Body of pancreas (tissue), 4 donors: ENCODE measurements at regions not wholly inside any gene's neighbourhood (a gene's known extent, or its start where the extent isn't known, plus 50 kb on each side); places are given as distances from the start of the nearest gene placed in this dataset.
"Not testable (repeated sequence)": the region's sequence is repeated elsewhere in the genome, so short reads cannot be mapped to it uniquely, and the experiment has no call there.

ENCODE experiments used
- ATAC-seq: fragments of 150-250 bp; one replicate; pipeline ENCODE4 v1.9.1; 2016
- DNase-seq, 4 donors: peaks; one replicate each; pipeline ENCODE4 v3.0.0-alpha.2; 2019
- H3K27ac ChIP-seq, 4 donors: fragments of 200-600 bp; sonication (generic); 1 replicate in 3 of 4; 2 replicates in 1 of 4; pipeline versions ENCODE4 v1.5.1 to v1.6.1; 2016 to 2019; ENCODE audit warnings: mild to moderate bottlenecking in 1 of 4, mixed read lengths in 1 of 4, moderate library complexity in 1 of 4
- H3K27me3 ChIP-seq, 2 donors: fragments of 200-600 bp; sonication (generic); one replicate each; pipeline ENCODE4 v1.6.0; 2016; ENCODE audit warnings: mild to moderate bottlenecking in 1 of 2
- H3K36me3 ChIP-seq, 2 donors: fragments of 200-600 bp; sonication (generic); replicated peaks in 1 of 2; 2 replicates each; pipeline ENCODE4 v1.5.1; 2016; ENCODE audit warnings: low read depth in 2 of 2; ENCODE audit not compliant: insufficient read depth in 1 of 2
- H3K4me1 ChIP-seq: fragments of 200-600 bp; sonication (generic); one replicate; pipeline ENCODE4 v1.6.0; 2016
- H3K4me3 ChIP-seq, 2 donors: fragments of 200-600 bp; sonication (generic); 1 replicate in 1 of 2; 2 replicates in 1 of 2; pipeline ENCODE4 v1.5.1; 2016 to 2019
- H3K9me3 ChIP-seq, 3 donors: fragments of 200-600 bp; sonication (generic); 1 replicate in 2 of 3; 2 replicates in 1 of 3; pipeline ENCODE4 v1.5.1; 2016
- CTCF ChIP-seq, 7 experiments: fragments of 450-650 bp in 4 of 7; fragments of 200-600 bp in 3 of 7; sonication (generic) in 3 of 7; IDR thresholded peaks; one replicate each; pipeline ENCODE4 v1.5.1; 2016 to 2019; ENCODE audit warnings: antibody characterized with exemption in 7 of 7
- POLR2A ChIP-seq, 3 donors: fragments of 450-650 bp; IDR thresholded peaks; one replicate each; pipeline ENCODE4 v1.6.1; 2016; ENCODE audit warnings: antibody characterized with exemption in 3 of 3, mild to moderate bottlenecking in 2 of 3
- WGBS, 2 donors: methylation state at CpG; one replicate each; pipeline ENCODE4 v1.1.5; 2017; 5-methylcytosine and 5-hydroxymethylcytosine counted together
- intact Hi-C: fragments of 100-400 bp; cut with DNase I; formaldehyde crosslinking; loops from one replicate; pipeline ENCODE4 v1.15.1; 2023

GRCh38 chr2:117335967-117336366 lies 478.5 kb upstream of the DDX18 start:
- Histone ChIP-seq H3K27me3 (no peaks in the 10 kb centered on the region), H3K4me1 (no peaks in the 10 kb centered on the region), H3K9me3 (no peaks in the 10 kb centered on the region), H3K4me3 (no peak overlapping the region), H3K27ac (no peak overlapping the region), H3K36me3 (no peaks in the 10 kb centered on the region)
- intact Hi-C loops, result no loop called here
- WGBS, 2 donors, result 86 to 87% methylated on average over 3 of the region's 3 CpGs
- no peak for TF ChIP-seq CTCF (IDR thresholded peaks at IDR 0.05)
- TF ChIP-seq POLR2A (IDR thresholded peaks at IDR 0.05), result no peak
- ATAC-seq (no peak), DNase-seq (no peak)

GRCh38 chr2:117336496-117336895 lies 478.0 kb upstream of the DDX18 start:
- no peak for DNase-seq
- Histone ChIP-seq H3K4me3 (no peak overlapping the region), H3K9me3 (no peaks in the 10 kb centered on the region), H3K27me3 (no peaks in the 10 kb centered on the region), H3K4me1 (no peaks in the 10 kb centered on the region), H3K27ac (no peak overlapping the region), H3K36me3 (no peaks in the 10 kb centered on the region)
- intact Hi-C loops, result no loop called here
- ATAC-seq, result no peak
- WGBS, 2 donors, result 39 to 45% methylated on average over 4 of the region's 4 CpGs
- no peak for TF ChIP-seq CTCF (IDR thresholded peaks at IDR 0.05)
- TF ChIP-seq POLR2A (IDR thresholded peaks at IDR 0.05), result no peak

- H3K27me3 ChIP-seq, H3K36me3 ChIP-seq, ATAC-seq, intact Hi-C loops, DNase-seq, H3K27ac ChIP-seq, H3K4me1 ChIP-seq, H3K4me3 ChIP-seq, H3K9me3 ChIP-seq: not testable (repeated sequence)
- 46 to 52% methylated on average over 3 of the region's 3 CpGs for WGBS, 2 donors
These were observed 476.5 kb upstream of the DDX18 start for GRCh38 chr2:117337981-117338380.

GRCh38 chr2:117339980-117340379 lies 474.5 kb upstream of the DDX18 start:
- H3K9me3 ChIP-seq, result no peaks in the 10 kb centered on the region
- H3K36me3 ChIP-seq, result no peaks in the 10 kb centered on the region
- intact Hi-C loops, result no loop called here
- H3K27me3 ChIP-seq, result no peaks in the 10 kb centered on the region
- TF ChIP-seq CTCF (IDR thresholded peaks at IDR 0.05) (no peak), POLR2A (IDR thresholded peaks at IDR 0.05) (no peak)
- 46 to 59% methylated on average over 3 of the region's 3 CpGs for WGBS, 2 donors
- H3K4me1 ChIP-seq, result no peaks in the 10 kb centered on the region
- ATAC-seq (no peak), DNase-seq (no peak)
- H3K27ac ChIP-seq, result no peak overlapping the region
- H3K4me3 ChIP-seq, result no peak overlapping the region

GRCh38 chr2:117341690-117342089 lies 472.8 kb upstream of the DDX18 start:
- ATAC-seq, result no peak
- TF ChIP-seq POLR2A (IDR thresholded peaks at IDR 0.05) (no peak), CTCF (IDR thresholded peaks at IDR 0.05) (no peak)
- no peak overlapping the region for H3K27ac ChIP-seq
- H3K27me3 ChIP-seq, result no peaks in the 10 kb centered on the region
- WGBS, 2 donors, result 49 to 53% methylated on average over 5 of the region's 5 CpGs
- intact Hi-C loops, result no loop called here
- H3K4me1 ChIP-seq, result no peaks in the 10 kb centered on the region
- H3K9me3 ChIP-seq, result no peaks in the 10 kb centered on the region
- no peak overlapping the region for H3K4me3 ChIP-seq
- no peak for DNase-seq
- H3K36me3 ChIP-seq, result no peaks in the 10 kb centered on the region
